Esophagus muscularis mucosa (tissue), 3 donors: ENCODE measurements at regions not wholly inside any gene's neighbourhood (a gene's known extent, or its start where the extent isn't known, plus 50 kb on each side); places are given as distances from the start of the nearest gene placed in this dataset.

Experiments
- CTCF ChIP-seq, 3 experiments: fragments of 200-600 bp in 2 of 3; fragments of 450-650 bp in 1 of 3; sonication (generic) in 2 of 3; IDR thresholded peaks; one replicate each; pipeline ENCODE4 v1.5.1; 2017 to 2019; ENCODE audit warnings: antibody characterized with exemption in 3 of 3, mild to moderate bottlenecking in 2 of 3, moderate library complexity in 1 of 3
- POLR2A ChIP-seq: fragments of 450-650 bp; IDR thresholded peaks from one replicate; pipeline ENCODE4 v1.6.1; 2017; ENCODE audit warnings: antibody characterized with exemption, moderate library complexity, mild to moderate bottlenecking, low read depth
- POLR2AphosphoS5 ChIP-seq, 2 donors: sonication (generic); formaldehyde crosslinking; IDR thresholded peaks; one replicate each; pipeline ENCODE4 v1.6.1; 2017; ENCODE audit warnings: antibody characterized with exemption in 2 of 2

GRCh38 chrX:113974881-113975280 is 609.0 kb upstream of the HTR2C start:
- TF ChIP-seq POLR2AphosphoS5 (IDR thresholded peaks at IDR 0.05), result no peak
- TF ChIP-seq CTCF (IDR thresholded peaks at IDR 0.05), result no peak
- TF ChIP-seq POLR2A, result no peak
